K562 (cell line): ENCODE measurements at regions not wholly inside any gene's neighbourhood (a gene's known extent, or its start where the extent isn't known, plus 50 kb on each side); places are given as distances from the start of the nearest gene placed in this dataset.

ENCODE experiments used
- ARID2 ChIP-seq: fragments of 450-650 bp; IDR thresholded peaks from 2 replicates; pipeline ENCODE4 v1.6.1; 2017; ENCODE audit warnings: antibody characterized with exemption, mild to moderate bottlenecking
- C11orf30 ChIP-seq: fragments of 450-650 bp; IDR thresholded peaks from 2 replicates; pipeline ENCODE4 v1.6.1; 2016; ENCODE audit warnings: low read depth, mild to moderate bottlenecking
- CTCF ChIP-seq, 3 experiments: IDR thresholded peaks in 2 of 3; conservative IDR thresholded peaks in 1 of 3; 2 replicates each; pipeline ENCODE4 v1.5.1; 2011 to 2012; ENCODE audit warnings: low read length in 3 of 3, mild to moderate bottlenecking in 3 of 3, control low read depth in 2 of 3, improper control_type of control experiment in 1 of 3, inconsistent platforms in 1 of 3, low read depth in 1 of 3, mixed read lengths in 1 of 3, moderate library complexity in 1 of 3; ENCODE audit not compliant: insufficient read depth in 2 of 3
- ETV5 ChIP-seq: sonication (generic); formaldehyde crosslinking; IDR thresholded peaks from 2 replicates; pipeline ENCODE4 v1.4.0; 2020; ENCODE audit warnings: low read depth, mild to moderate bottlenecking, missing genetic modification reagents
- EZH2 ChIP-seq: IDR thresholded peaks from 2 replicates; pipeline ENCODE4 v1.6.1; 2012; ENCODE audit warnings: low read depth, mild to moderate bottlenecking, inconsistent platforms, low read length, borderline replicate concordance
- FOS ChIP-seq: IDR thresholded peaks from 3 replicates; pipeline ENCODE4 v1.6.1; 2011; ENCODE audit not compliant: insufficient read length; ENCODE audit errors: extremely low read depth
- JUN ChIP-seq, 2 experiments: sonication (generic) in 1 of 2; formaldehyde crosslinking in 1 of 2; IDR thresholded peaks; 2 replicates each; pipeline versions ENCODE4 v1.6.1 to v1.8.0; 2012 to 2022; ENCODE audit warnings: borderline replicate concordance in 2 of 2, mild to moderate bottlenecking in 2 of 2, improper control_type of control experiment in 1 of 2, low read depth in 1 of 2, low read length in 1 of 2, missing genetic modification reagents in 1 of 2
- NFATC3 ChIP-seq: fragments of 450-650 bp; IDR thresholded peaks from 2 replicates; pipeline ENCODE4 v1.6.1; 2017; ENCODE audit warnings: mild to moderate bottlenecking
- RAD51 ChIP-seq: fragments of 450-650 bp; IDR thresholded peaks from 2 replicates; pipeline ENCODE4 v1.7.1; 2016; ENCODE audit warnings: low read depth, mild to moderate bottlenecking, borderline replicate concordance
- REST ChIP-seq, 2 experiments: fragments of 450-650 bp; formaldehyde crosslinking in 1 of 2; IDR thresholded peaks; 2 replicates each; pipeline versions ENCODE4 v1.4.0 to v1.6.1; 2014 to 2020; ENCODE audit warnings: mild to moderate bottlenecking in 2 of 2, borderline replicate concordance in 1 of 2, low read depth in 1 of 2
- RFX5 ChIP-seq: IDR thresholded peaks from 2 replicates; pipeline ENCODE4 v1.6.1; 2011; ENCODE audit warnings: low read depth, mild to moderate bottlenecking, improper control_type of control experiment, low read length
- ZNF274 ChIP-seq: IDR thresholded peaks from 2 replicates; pipeline ENCODE4 v1.6.1; 2011; ENCODE audit warnings: low read depth, mild to moderate bottlenecking, low read length, moderate library complexity, borderline replicate concordance
- ZNF311 ChIP-seq: fragments of 250-450 bp; sonication (Bioruptor Pico); IDR thresholded peaks from 2 replicates; pipeline ENCODE4 v1.4.0; 2020; ENCODE audit warnings: mild to moderate bottlenecking, moderate library complexity

GRCh38 chr13:23990455-23990854 is 93.2 kb upstream of the C1QTNF9B start:
- TF ChIP-seq NFATC3 = no peak
- no peak for TF ChIP-seq JUN (IDR thresholded peaks at IDR 0.05; ENCODE audit: borderline replicate concordance, low read depth, low read length)
- TF ChIP-seq JUN (CRISPR knock-in tag; IDR thresholded peaks at IDR 0.05; ENCODE audit: borderline replicate concordance) = no peak
- no peak for TF ChIP-seq EZH2
- no peak for TF ChIP-seq ZNF311 (CRISPR knock-in tag)
- TF ChIP-seq REST (IDR thresholded peaks at IDR 0.05; ENCODE audit: borderline replicate concordance) = no peak
- no peak for TF ChIP-seq REST (CRISPR knock-in tag; IDR thresholded peaks at IDR 0.05; ENCODE audit: low read depth)
- TF ChIP-seq RFX5 = no peak
- TF ChIP-seq C11orf30 = no peak
- no peak for TF ChIP-seq ZNF274
- no peak for TF ChIP-seq ETV5 (CRISPR knock-in tag)
- TF ChIP-seq RAD51 = no peak
- TF ChIP-seq CTCF (IDR thresholded peaks at IDR 0.05 in 2 of 3, conservative IDR thresholded peaks at IDR 0.05 in 1 of 3; ENCODE audit: insufficient read depth in 2 of 3, low read depth in 1 of 3, low read length in 3 of 3) = no peak
- no peak for TF ChIP-seq FOS
- TF ChIP-seq ARID2 = no peak
